Kidney epithelial cell (primary cell): ENCODE measurements at regions not wholly inside any gene's neighbourhood (a gene's known extent, or its start where the extent isn't known, plus 50 kb on each side); places are given as distances from the start of the nearest gene placed in this dataset.

Experiments
- DNase-seq: peaks from one replicate; pipeline ENCODE4 v3.0.0-alpha.2; 2010; ENCODE audit warnings: low read depth
- H3K27me3 ChIP-seq: 2 replicates; pipeline ENCODE4 v1.6.0; 2011; ENCODE audit warnings: low read length; ENCODE audit not compliant: control insufficient read depth, insufficient read depth
- H3K36me3 ChIP-seq: 2 replicates; pipeline ENCODE4 v1.5.1; 2011; ENCODE audit warnings: low read length; ENCODE audit not compliant: control insufficient read depth, insufficient read depth
- H3K4me3 ChIP-seq: 2 replicates; pipeline ENCODE4 v1.5.1; 2011; ENCODE audit warnings: low read depth, mild to moderate bottlenecking, control low read depth, low read length
- TF ChIP-seq, protein P1 (sequence below): IDR thresholded peaks from 2 replicates; pipeline ENCODE4 v1.5.1; 2011; ENCODE audit warnings: mild to moderate bottlenecking, moderate library complexity, low read length, control low read depth, inconsistent platforms; ENCODE audit not compliant: insufficient read depth, poor library complexity, severe bottlenecking

- Histone ChIP-seq H3K36me3 (no peaks in the 10 kb centered on the region), H3K27me3 (no peaks in the 10 kb centered on the region), H3K4me3 (no peak overlapping the region)
- DNase-seq: no peak
- TF ChIP-seq, protein P1, sequence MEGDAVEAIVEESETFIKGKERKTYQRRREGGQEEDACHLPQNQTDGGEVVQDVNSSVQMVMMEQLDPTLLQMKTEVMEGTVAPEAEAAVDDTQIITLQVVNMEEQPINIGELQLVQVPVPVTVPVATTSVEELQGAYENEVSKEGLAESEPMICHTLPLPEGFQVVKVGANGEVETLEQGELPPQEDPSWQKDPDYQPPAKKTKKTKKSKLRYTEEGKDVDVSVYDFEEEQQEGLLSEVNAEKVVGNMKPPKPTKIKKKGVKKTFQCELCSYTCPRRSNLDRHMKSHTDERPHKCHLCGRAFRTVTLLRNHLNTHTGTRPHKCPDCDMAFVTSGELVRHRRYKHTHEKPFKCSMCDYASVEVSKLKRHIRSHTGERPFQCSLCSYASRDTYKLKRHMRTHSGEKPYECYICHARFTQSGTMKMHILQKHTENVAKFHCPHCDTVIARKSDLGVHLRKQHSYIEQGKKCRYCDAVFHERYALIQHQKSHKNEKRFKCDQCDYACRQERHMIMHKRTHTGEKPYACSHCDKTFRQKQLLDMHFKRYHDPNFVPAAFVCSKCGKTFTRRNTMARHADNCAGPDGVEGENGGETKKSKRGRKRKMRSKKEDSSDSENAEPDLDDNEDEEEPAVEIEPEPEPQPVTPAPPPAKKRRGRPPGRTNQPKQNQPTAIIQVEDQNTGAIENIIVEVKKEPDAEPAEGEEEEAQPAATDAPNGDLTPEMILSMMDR: no peak
These were observed 534.2 kb downstream of the TBC1D22A start for GRCh38 chr22:47296405-47297260.

DNA sequence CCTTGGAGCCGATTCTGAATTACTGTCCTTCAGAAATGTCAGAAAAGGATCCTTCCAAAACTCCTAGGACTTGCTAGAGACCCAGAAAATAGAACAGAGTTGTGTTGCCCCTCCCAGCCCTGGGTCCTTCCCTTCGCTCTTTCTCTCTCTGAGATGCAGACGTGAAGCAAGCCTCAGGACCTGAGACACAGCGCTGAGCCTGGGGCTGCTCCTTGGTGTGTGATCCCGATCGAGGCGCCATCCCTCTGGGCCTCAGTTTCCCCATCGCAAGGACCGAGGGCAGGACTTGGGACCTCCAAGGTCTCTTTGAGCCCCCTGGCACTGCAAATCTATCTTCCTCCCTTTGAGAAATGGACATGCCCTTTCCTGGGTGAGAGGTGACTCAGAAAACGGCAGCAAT, 533.5 kb downstream of the TBC1D22A start:
- DNase-seq: no peak
- Histone ChIP-seq H3K27me3 (no peaks in the 10 kb centered on the region), H3K4me3 (no peak overlapping the region), H3K36me3 (no peaks in the 10 kb centered on the region)
- TF ChIP-seq, protein P1: no peak

GRCh38 chr22:47295226-47295901, 532.9 kb downstream of the TBC1D22A start:
- H3K27me3 ChIP-seq: no peaks in the 10 kb centered on the region
- no peak overlapping the region for H3K4me3 ChIP-seq
- TF ChIP-seq, protein P1: no peak
- no peak for DNase-seq
- H3K36me3 ChIP-seq: no peaks in the 10 kb centered on the region

- Histone ChIP-seq H3K36me3 (no peaks in the 10 kb centered on the region), H3K27me3 (peaks cover under 1% of the 10 kb centered on the region), H3K4me3 (no peak overlapping the region)
- TF ChIP-seq, protein P1: no peak
- DNase-seq: no peak
These were observed 532.1 kb downstream of the TBC1D22A start for GRCh38 chr22:47294576-47294975.

GRCh38 chr22:47294222-47294532, 531.7 kb downstream of the TBC1D22A start:
- TF ChIP-seq, protein P1: no peak
- peaks cover 2% of the 10 kb centered on the region for H3K27me3 ChIP-seq
- H3K36me3 ChIP-seq: no peaks in the 10 kb centered on the region
- H3K4me3 ChIP-seq: no peak overlapping the region
- DNase-seq: no peak
